ENCODE measurements at regions not wholly inside any gene's neighbourhood (a gene's known extent, or its start where the extent isn't known, plus 50 kb on each side); places are given as distances from the start of the nearest gene placed in this dataset.
A peak's percentile ranks its signal among the peaks of the same experiment; 100 is the strongest.

DNA sequence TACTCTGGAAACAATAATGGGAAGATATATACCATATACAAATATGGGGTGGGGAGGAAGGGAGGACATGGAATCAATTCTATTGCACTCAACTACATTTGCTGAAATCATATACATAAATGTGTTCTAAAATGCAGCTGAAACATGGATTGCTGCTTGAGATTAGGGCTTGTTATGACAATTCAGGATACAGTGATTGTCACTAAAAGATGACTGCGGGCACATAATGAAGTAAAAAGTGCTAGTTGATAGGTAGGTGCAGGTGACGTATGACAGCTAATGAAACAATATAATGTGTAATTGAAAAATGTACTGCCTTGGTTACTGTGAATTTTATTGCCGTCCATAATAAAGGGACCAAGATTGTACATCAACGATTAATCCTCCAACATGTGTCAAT, 1062.1 kb upstream of the FANCL start:
- H4K5ac ChIP-seq (ENCODE audit: low read length): no peak overlapping the region
- no peak overlapping the region for H2AK5ac ChIP-seq (ENCODE audit: low read length)
- no CpG with 5 or more reads among the region's 4 CpGs for WGBS (ENCODE audit: extremely low coverage, insufficient coverage, low lambda C conversion rate)
- no peak overlapping the region for H2BK5ac ChIP-seq (ENCODE audit: low read length)
- H3K18ac ChIP-seq (ENCODE audit: low read length): no peak overlapping the region
- H4K8ac ChIP-seq (ENCODE audit: low read depth, low read length): no peak overlapping the region
- H3K4me1 ChIP-seq (ENCODE audit: control insufficient read depth, low read depth, low read length): peaks cover 2% of the 10 kb centered on the region
- no peaks in the 10 kb centered on the region for H3K79me1 ChIP-seq (ENCODE audit: low read length)
- no peak for DNase-seq
- H3K36me3 ChIP-seq (ENCODE audit: control insufficient read depth, insufficient read depth, low read length): no peaks in the 10 kb centered on the region
- H2BK15ac ChIP-seq (replicated peaks; ENCODE audit: low read depth): no peak overlapping the region
- no peak overlapping the region for H3K4me2 ChIP-seq (ENCODE audit: low read length)
- no peak overlapping the region for H3K56ac ChIP-seq (ENCODE audit: low read length)
- H3K27me3 ChIP-seq (ENCODE audit: insufficient read depth, low read length, poor library complexity): no peaks in the 10 kb centered on the region
- no peak overlapping the region for H3K4me3 ChIP-seq (ENCODE audit: low read length)
- no peak overlapping the region for H3K27ac ChIP-seq (ENCODE audit: low read depth, low read length)
- no peaks in the 10 kb centered on the region for H3K79me2 ChIP-seq (ENCODE audit: control insufficient read depth, insufficient read depth, low read length)
- H3K4ac ChIP-seq (ENCODE audit: low read depth, low read length): no peak overlapping the region
- H3K23ac ChIP-seq (ENCODE audit: low read length): no peak overlapping the region
- H2BK120ac ChIP-seq (ENCODE audit: low read depth, low read length): no peak overlapping the region
- no peak overlapping the region for H3K9ac ChIP-seq (ENCODE audit: low read length)

DNA sequence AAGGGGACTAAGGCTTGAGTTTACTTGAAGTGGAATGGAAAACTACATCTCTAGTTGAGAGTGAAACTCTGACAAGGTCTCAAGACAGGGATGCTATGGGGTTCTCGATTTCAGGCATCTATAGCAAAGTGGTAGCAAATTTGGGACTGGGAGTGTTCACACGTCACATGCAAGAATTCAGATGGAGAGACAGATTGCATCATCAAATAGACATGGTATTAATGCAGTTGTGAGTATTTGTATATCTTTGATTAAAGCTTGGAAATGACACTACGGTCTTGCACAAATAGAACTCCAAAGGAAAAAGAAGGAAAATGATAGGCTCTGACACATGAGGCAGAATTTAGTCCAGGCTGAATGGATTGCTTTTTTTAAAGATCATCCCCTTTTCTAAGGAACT, 1061.6 kb upstream of the FANCL start:
- H3K27ac ChIP-seq (ENCODE audit: low read depth, low read length): no peak overlapping the region

DNA sequence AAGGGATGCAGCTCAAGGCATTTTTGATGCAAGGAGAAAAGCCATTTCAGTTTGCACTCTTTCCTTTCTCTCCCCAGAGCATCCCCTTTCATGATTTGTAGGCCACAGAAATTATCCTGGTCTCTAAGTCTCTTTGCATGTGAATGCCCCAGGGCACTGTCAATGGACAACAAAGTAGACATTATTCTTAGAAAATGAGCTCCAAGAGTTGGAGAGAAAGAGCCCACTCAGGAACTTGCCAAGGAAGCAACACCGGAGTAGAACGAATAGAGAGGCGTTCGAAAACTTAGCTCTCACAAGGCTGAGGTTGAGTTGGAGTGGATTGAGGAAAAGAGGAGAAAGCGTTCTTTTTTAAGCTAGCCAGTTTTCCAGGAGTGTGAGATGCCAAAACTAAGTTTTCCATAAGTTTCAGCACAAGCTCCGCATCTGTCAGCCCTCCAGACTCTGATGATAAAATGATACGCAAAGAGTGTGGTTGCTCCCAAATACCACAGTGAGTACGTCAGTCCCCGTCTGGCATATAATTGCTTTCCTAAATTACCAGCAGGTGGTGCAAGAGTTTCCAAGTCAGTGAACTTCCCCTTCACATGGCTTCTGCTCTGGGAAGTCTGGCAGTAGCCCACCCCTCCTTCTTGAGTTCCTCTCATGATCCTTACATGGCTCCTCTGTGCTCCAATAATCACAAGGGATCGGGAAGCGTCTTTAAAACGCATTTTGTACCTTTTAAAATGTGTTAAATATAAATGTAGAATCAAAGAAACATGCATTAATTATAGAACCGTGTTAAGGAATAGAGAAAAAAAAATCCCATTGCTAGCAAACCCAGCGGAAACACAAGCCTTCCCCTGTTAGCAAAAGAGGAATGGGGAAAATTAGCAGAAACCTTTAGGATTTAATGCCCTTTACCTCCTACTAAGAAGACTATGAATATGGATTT, 1060.6 kb upstream of the FANCL start:
- no peak overlapping the region for H2AK5ac ChIP-seq (ENCODE audit: low read length)
- no peak overlapping the region for H2BK120ac ChIP-seq (ENCODE audit: low read depth, low read length)
- H3K79me1 ChIP-seq (ENCODE audit: low read length): no peaks in the 10 kb centered on the region
- H3K79me2 ChIP-seq (ENCODE audit: control insufficient read depth, insufficient read depth, low read length): no peaks in the 10 kb centered on the region
- H3K4me2 ChIP-seq (ENCODE audit: low read length): no peak overlapping the region
- no peak overlapping the region for H3K23ac ChIP-seq (ENCODE audit: low read length)
- H4K5ac ChIP-seq (ENCODE audit: low read length): no peak overlapping the region
- H2BK15ac ChIP-seq (replicated peaks; ENCODE audit: low read depth): no peak overlapping the region
- WGBS (ENCODE audit: extremely low coverage, insufficient coverage, low lambda C conversion rate): no CpG with 5 or more reads among the region's 14 CpGs
- no peak overlapping the region for H3K4me3 ChIP-seq (ENCODE audit: low read length)
- peak; percentile 97 for DNase-seq
- H3K9ac ChIP-seq (ENCODE audit: low read length): no peak overlapping the region
- no peak overlapping the region for H2BK5ac ChIP-seq (ENCODE audit: low read length)
- no peak overlapping the region for H3K56ac ChIP-seq (ENCODE audit: low read length)
- no peaks in the 10 kb centered on the region for H3K36me3 ChIP-seq (ENCODE audit: control insufficient read depth, insufficient read depth, low read length)
- no peak overlapping the region for H4K8ac ChIP-seq (ENCODE audit: low read depth, low read length)
- H3K18ac ChIP-seq (ENCODE audit: low read length): no peak overlapping the region
- H3K27ac ChIP-seq (ENCODE audit: low read depth, low read length): no peak overlapping the region
- no peaks in the 10 kb centered on the region for H3K27me3 ChIP-seq (ENCODE audit: insufficient read depth, low read length, poor library complexity)
- H3K4me1 ChIP-seq (ENCODE audit: control insufficient read depth, low read depth, low read length): peaks cover 2% of the 10 kb centered on the region
- H3K4ac ChIP-seq (ENCODE audit: low read depth, low read length): no peak overlapping the region

More for the DNA sequence above, 1061.6 kb upstream of the FANCL start:
- Histone ChIP-seq H3K4me2 (ENCODE audit: low read length) (no peak overlapping the region), H3K79me1 (ENCODE audit: low read length) (no peaks in the 10 kb centered on the region), H3K4me1 (ENCODE audit: control insufficient read depth, low read depth, low read length) (peaks cover 2% of the 10 kb centered on the region), H3K79me2 (ENCODE audit: control insufficient read depth, insufficient read depth, low read length) (no peaks in the 10 kb centered on the region), H2AK5ac (ENCODE audit: low read length) (no peak overlapping the region), H3K56ac (ENCODE audit: low read length) (no peak overlapping the region), H3K4ac (ENCODE audit: low read depth, low read length) (no peak overlapping the region), H4K5ac (ENCODE audit: low read length) (no peak overlapping the region), H3K36me3 (ENCODE audit: control insufficient read depth, insufficient read depth, low read length) (no peaks in the 10 kb centered on the region), H3K9ac (ENCODE audit: low read length) (no peak overlapping the region), H2BK5ac (ENCODE audit: low read length) (no peak overlapping the region), H3K18ac (ENCODE audit: low read length) (no peak overlapping the region), H3K4me3 (ENCODE audit: low read length) (no peak overlapping the region), H3K23ac (ENCODE audit: low read length) (no peak overlapping the region), H2BK15ac (replicated peaks; ENCODE audit: low read depth) (no peak overlapping the region), H4K8ac (ENCODE audit: low read depth, low read length) (no peak overlapping the region), H3K27me3 (ENCODE audit: insufficient read depth, low read length, poor library complexity) (no peaks in the 10 kb centered on the region), H2BK120ac (ENCODE audit: low read depth, low read length) (no peak overlapping the region)
- WGBS (ENCODE audit: extremely low coverage, insufficient coverage, low lambda C conversion rate): no CpG with 5 or more reads among the region's 3 CpGs
- no peak for DNase-seq

DNA sequence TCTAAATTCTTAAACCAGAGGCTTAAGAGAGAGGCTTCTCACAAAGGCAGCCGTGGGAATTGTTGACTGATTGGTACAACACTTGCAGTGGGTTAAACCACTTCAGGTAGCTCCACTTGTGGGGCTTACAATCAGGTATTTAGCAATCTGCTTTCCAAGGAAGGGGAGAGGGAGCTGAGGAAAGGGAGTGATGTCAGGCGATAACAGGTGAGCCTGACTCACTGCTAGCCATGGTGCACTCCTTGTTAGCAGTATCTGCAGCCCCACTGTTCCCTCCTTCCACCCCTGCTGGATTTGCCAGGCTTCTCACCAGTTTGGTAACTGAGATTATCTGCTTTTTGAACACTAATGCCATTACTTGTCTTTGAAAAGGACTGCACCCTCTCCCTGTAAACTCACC, 1056.7 kb upstream of the FANCL start:
- Histone ChIP-seq H3K9ac (ENCODE audit: low read length) (no peak overlapping the region), H2AK5ac (ENCODE audit: low read length) (no peak overlapping the region), H3K79me1 (ENCODE audit: low read length) (no peaks in the 10 kb centered on the region), H2BK120ac (ENCODE audit: low read depth, low read length) (no peak overlapping the region), H3K4me1 (ENCODE audit: control insufficient read depth, low read depth, low read length) (peaks cover 2% of the 10 kb centered on the region), H3K4ac (ENCODE audit: low read depth, low read length) (no peak overlapping the region), H3K18ac (ENCODE audit: low read length) (no peak overlapping the region), H3K27ac (ENCODE audit: low read depth, low read length) (no peak overlapping the region), H3K56ac (ENCODE audit: low read length) (no peak overlapping the region), H4K5ac (ENCODE audit: low read length) (no peak overlapping the region), H2BK5ac (ENCODE audit: low read length) (no peak overlapping the region), H3K4me2 (ENCODE audit: low read length) (no peak overlapping the region), H4K8ac (ENCODE audit: low read depth, low read length) (no peak overlapping the region), H3K36me3 (ENCODE audit: control insufficient read depth, insufficient read depth, low read length) (no peaks in the 10 kb centered on the region), H3K27me3 (ENCODE audit: insufficient read depth, low read length, poor library complexity) (no peaks in the 10 kb centered on the region), H3K79me2 (ENCODE audit: control insufficient read depth, insufficient read depth, low read length) (no peaks in the 10 kb centered on the region), H3K4me3 (ENCODE audit: low read length) (no peak overlapping the region), H2BK15ac (replicated peaks; ENCODE audit: low read depth) (no peak overlapping the region), H3K23ac (ENCODE audit: low read length) (no peak overlapping the region)
- DNase-seq: peak; percentile 71
- no CpG with 5 or more reads among the region's 2 CpGs for WGBS (ENCODE audit: extremely low coverage, insufficient coverage, low lambda C conversion rate)

DNA sequence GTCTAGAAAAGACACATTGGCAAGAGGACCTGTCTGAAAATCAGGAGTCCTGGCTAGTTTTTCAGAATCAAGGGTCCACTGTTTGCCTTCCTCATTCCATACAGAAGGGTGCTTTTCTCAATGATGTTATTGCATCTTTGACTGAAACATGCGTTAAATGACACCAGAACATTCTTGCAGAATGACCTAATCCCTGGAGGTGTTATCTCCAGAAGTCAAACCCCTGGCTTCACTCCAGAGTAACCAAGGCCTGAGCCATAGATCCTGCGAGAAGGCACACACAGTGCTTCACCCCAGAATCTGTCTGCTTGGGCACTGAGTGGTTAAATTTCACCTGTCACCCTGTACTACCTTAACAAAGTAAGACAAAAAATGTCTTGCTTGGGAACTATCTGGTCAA, 1055.2 kb upstream of the FANCL start:
- Histone ChIP-seq H3K4me3 (ENCODE audit: low read length) (no peak overlapping the region), H3K56ac (ENCODE audit: low read length) (no peak overlapping the region), H3K27ac (ENCODE audit: low read depth, low read length) (no peak overlapping the region), H3K27me3 (ENCODE audit: insufficient read depth, low read length, poor library complexity) (no peaks in the 10 kb centered on the region), H2BK5ac (ENCODE audit: low read length) (no peak overlapping the region), H4K8ac (ENCODE audit: low read depth, low read length) (no peak overlapping the region), H3K4ac (ENCODE audit: low read depth, low read length) (no peak overlapping the region), H2AK5ac (ENCODE audit: low read length) (no peak overlapping the region), H3K79me1 (ENCODE audit: low read length) (no peaks in the 10 kb centered on the region), H2BK15ac (replicated peaks; ENCODE audit: low read depth) (no peak overlapping the region), H2BK120ac (ENCODE audit: low read depth, low read length) (no peak overlapping the region), H3K9ac (ENCODE audit: low read length) (no peak overlapping the region), H3K36me3 (ENCODE audit: control insufficient read depth, insufficient read depth, low read length) (no peaks in the 10 kb centered on the region), H3K18ac (ENCODE audit: low read length) (no peak overlapping the region), H3K79me2 (ENCODE audit: control insufficient read depth, insufficient read depth, low read length) (no peaks in the 10 kb centered on the region), H3K23ac (ENCODE audit: low read length) (no peak overlapping the region), H3K4me2 (ENCODE audit: low read length) (no peak overlapping the region), H3K4me1 (ENCODE audit: control insufficient read depth, low read depth, low read length) (no peaks in the 10 kb centered on the region), H4K5ac (ENCODE audit: low read length) (no peak overlapping the region)
- peak; percentile 85 for DNase-seq
- WGBS (ENCODE audit: extremely low coverage, insufficient coverage, low lambda C conversion rate): no CpG with 5 or more reads among the region's 2 CpGs

All from mesendoderm (in vitro differentiated cells).